RWPE1 (cell line): ENCODE measurements at regions not wholly inside any gene's neighbourhood (a gene's known extent, or its start where the extent isn't known, plus 50 kb on each side); places are given as distances from the start of the nearest gene placed in this dataset.
"Not testable (repeated sequence)": the region's sequence is repeated elsewhere in the genome, so short reads cannot be mapped to it uniquely, and the experiment has no call there.

ENCODE experiments used
- CTCF ChIA-PET: fragments of 350-600 bp; sonication (Branson Sonifier 250); formaldehyde crosslinking; extraction: SDS; loops from one replicate; lab custom pipeline; 2021; lab: Yijun Ruan, JAX
- POLR2A ChIA-PET: fragments of 400-600 bp; formaldehyde crosslinking; extraction: SDS; loops from one replicate; lab custom pipeline; 2020; ENCODE audit warnings: antibody characterized with exemption; ENCODE audit not compliant: low non-redundant PET; lab: Yijun Ruan, JAX
- DNase-seq: peaks from one replicate; pipeline ENCODE4 v3.0.0; 2012; ENCODE audit warnings: low spot score
- H3K27ac ChIP-seq: fragments of 450-650 bp; 2 replicates; pipeline ENCODE4 v1.5.1; 2017
- CTCF ChIP-seq: fragments of 450-650 bp; conservative IDR thresholded peaks from 2 replicates; pipeline ENCODE4 v1.5.1; 2017; ENCODE audit warnings: low read depth, mild to moderate bottlenecking

GRCh38 chr5:124979251-124979650 lies 232.8 kb upstream of the ZNF608 start:
- ChIA-PET POLR2A (no interaction called here), CTCF (no interaction called here)
- H3K27ac ChIP-seq, result no peak overlapping the region
- no peak for DNase-seq
- TF ChIP-seq CTCF, result no peak

- no peak for TF ChIP-seq CTCF
- CTCF ChIA-PET, result interaction anchor here (0.5 kb wide), 1 partner anchor 432 kb away, joined by 5 read pairs; no protein-coding TSS in a partner anchor
- POLR2A ChIA-PET, result no interaction called here
- DNase-seq, result no peak
- no peak overlapping the region for H3K27ac ChIP-seq
These were observed 233.9 kb upstream of the ZNF608 start for GRCh38 chr5:124980163-124980941.

GRCh38 chr5:124981901-124982300 lies 235.5 kb upstream of the ZNF608 start:
- no peak for DNase-seq
- peak overlapping the region; percentile 55 for H3K27ac ChIP-seq
- ChIA-PET CTCF (interaction anchor here (0.8 kb wide), 1 partner anchor 356 kb away, joined by 3 read pairs; no protein-coding TSS in a partner anchor), POLR2A (no interaction called here)
- TF ChIP-seq CTCF, result no peak

- no peak for DNase-seq
- CTCF ChIA-PET, result interaction anchor here (0.6 kb wide), 1 partner anchor 63 kb away, joined by 3 read pairs; no protein-coding TSS in a partner anchor
- TF ChIP-seq CTCF, result no peak
- no peak overlapping the region for H3K27ac ChIP-seq
- POLR2A ChIA-PET, result no interaction called here
These were observed 239.7 kb upstream of the ZNF608 start for GRCh38 chr5:124986170-124986569.

- POLR2A ChIA-PET, result no interaction called here
- TF ChIP-seq CTCF, result no peak
- DNase-seq, result peak; percentile 82
- CTCF ChIA-PET, result interaction anchor here (0.6 to 0.8 kb wide), 3 partner anchors 63 to 442 kb away, joined by 3 read pairs; no protein-coding TSS in a partner anchor
- no peak overlapping the region for H3K27ac ChIP-seq
These were observed 240.2 kb upstream of the ZNF608 start for GRCh38 chr5:124986667-124987066.

- POLR2A ChIA-PET, H3K27ac ChIP-seq, DNase-seq, CTCF ChIA-PET: not testable (repeated sequence)
These were observed 241.3 kb upstream of the ZNF608 start for GRCh38 chr5:124987786-124988185.

GRCh38 chr5:124990723-124991122 lies 244.3 kb upstream of the ZNF608 start:
- no peak overlapping the region for H3K27ac ChIP-seq
- DNase-seq, result no peak
- CTCF ChIA-PET, result interaction anchor here (0.6 kb wide), 2 partner anchors 121 to 1323 kb away, joined by 3 to 4 read pairs; no protein-coding TSS in a partner anchor
- POLR2A ChIA-PET, result no interaction called here
- TF ChIP-seq CTCF, result no peak
